ENCODE measurements at regions not wholly inside any gene's neighbourhood (a gene's known extent, or its start where the extent isn't known, plus 50 kb on each side); places are given as distances from the start of the nearest gene placed in this dataset.

GRCh38 chr7:25496476-25497368, 268.4 kb upstream of the NPVF start:
- Histone ChIP-seq H3K9me3 (replicated peaks) (no peaks in the 10 kb centered on the region), H3K27me3 (ENCODE audit: low read depth) (no peaks in the 10 kb centered on the region), H3K4me3 (no peak overlapping the region), H3K36me3 (no peaks in the 10 kb centered on the region), H3K27ac (replicated peaks) (peak overlapping the region; percentile 74), H3K4me1 (peaks cover 30% of the 10 kb centered on the region)
- DNase-seq, result no peak
- no peak for TF ChIP-seq CTCF (IDR thresholded peaks at IDR 0.05; ENCODE audit: borderline replicate concordance)
- intact Hi-C loops (cut with micrococcal nuclease), result no loop called here

DNA sequence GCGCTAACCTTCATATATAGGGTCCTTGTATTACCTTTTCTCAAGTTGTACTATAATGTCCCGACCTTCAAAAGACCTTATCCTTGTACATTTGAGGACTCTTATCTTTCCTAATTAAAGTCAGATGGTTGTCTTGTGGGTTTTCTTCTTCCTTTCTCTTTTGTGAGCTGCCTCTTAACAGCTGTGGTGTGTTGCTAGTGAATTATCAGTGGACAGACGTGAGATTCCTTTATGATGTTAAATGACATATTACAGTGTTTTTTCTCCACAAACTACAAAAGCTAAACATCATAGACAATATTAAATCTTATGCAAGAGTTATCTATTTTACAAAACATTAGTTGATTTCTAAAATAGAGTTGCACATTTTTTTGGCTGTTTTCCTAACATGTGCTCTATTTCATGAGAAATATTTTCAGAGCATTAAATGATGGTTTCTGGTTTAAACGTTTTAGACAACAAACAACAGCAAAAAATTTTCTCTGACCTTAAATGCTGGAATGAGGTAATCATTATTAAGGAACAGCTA, 272.2 kb upstream of the NPVF start:
- TF ChIP-seq CTCF (IDR thresholded peaks at IDR 0.05; ENCODE audit: borderline replicate concordance), result no peak
- no peak overlapping the region for H3K4me3 ChIP-seq
- no peak for DNase-seq
- intact Hi-C loops (cut with micrococcal nuclease), result no loop called here
- H3K27me3 ChIP-seq (ENCODE audit: low read depth), result no peaks in the 10 kb centered on the region
- H3K27ac ChIP-seq (replicated peaks), result no peak overlapping the region
- H3K36me3 ChIP-seq, result no peaks in the 10 kb centered on the region
- peaks cover 19% of the 10 kb centered on the region for H3K4me1 ChIP-seq
- H3K9me3 ChIP-seq (replicated peaks), result no peaks in the 10 kb centered on the region

DNA sequence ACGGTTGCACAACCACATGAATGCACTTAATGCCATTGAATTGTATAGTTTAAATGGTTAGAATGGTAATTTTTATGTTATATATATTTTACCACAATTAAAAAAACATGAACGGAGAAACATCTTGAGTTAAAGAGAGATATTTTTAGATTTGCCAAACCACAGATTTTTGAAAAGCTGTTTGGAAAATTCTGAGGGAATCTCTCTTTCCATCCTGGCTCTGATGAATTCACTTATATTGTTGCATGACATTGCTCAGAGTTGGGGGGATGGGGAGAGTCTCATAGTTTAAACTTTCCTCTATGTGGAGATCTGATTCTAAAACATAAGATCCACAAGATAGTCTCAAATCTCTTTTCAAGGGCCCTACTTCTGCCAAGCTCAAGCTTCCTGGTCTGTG, 275.0 kb upstream of the NPVF start:
- Histone ChIP-seq H3K27me3 (ENCODE audit: low read depth) (no peaks in the 10 kb centered on the region), H3K27ac (replicated peaks) (no peak overlapping the region), H3K4me1 (no peaks in the 10 kb centered on the region), H3K9me3 (replicated peaks) (no peaks in the 10 kb centered on the region), H3K4me3 (no peak overlapping the region), H3K36me3 (no peaks in the 10 kb centered on the region)
- no peak for DNase-seq
- TF ChIP-seq CTCF (IDR thresholded peaks at IDR 0.05; ENCODE audit: borderline replicate concordance), result no peak
- intact Hi-C loops (cut with micrococcal nuclease), result no loop called here

DNA sequence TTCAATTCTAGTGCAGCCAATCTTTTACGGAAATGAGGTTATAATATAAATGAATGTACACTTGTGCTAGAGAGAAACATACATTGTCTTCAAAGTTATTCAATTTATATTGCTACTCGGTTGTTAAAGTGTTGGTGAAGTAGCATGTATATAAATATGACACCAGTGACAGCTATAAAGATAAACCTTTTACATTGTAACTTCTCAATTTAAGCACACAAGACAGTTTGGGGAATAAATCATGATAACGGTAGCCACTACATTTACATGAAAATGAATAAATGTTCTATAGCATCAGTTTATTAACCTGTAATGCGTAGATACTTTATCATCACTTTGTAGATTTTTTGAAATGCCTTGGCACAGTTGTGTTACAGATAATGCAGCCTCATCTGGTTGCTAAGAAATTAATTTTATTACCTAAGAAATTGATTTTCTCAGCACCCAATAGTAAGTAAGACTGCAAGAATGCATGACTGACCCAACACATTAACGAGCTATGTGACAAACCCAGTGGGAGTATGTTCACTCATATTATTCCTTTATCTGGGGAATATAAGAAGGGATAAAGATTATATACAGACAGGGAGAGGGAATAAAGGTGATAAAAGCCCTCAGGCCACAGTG, 283.9 kb upstream of the NPVF start:
- TF ChIP-seq CTCF (IDR thresholded peaks at IDR 0.05; ENCODE audit: borderline replicate concordance), result no peak
- Histone ChIP-seq H3K4me3 (no peak overlapping the region), H3K27me3 (ENCODE audit: low read depth) (no peaks in the 10 kb centered on the region), H3K4me1 (no peaks in the 10 kb centered on the region), H3K27ac (replicated peaks) (no peak overlapping the region), H3K36me3 (no peaks in the 10 kb centered on the region), H3K9me3 (replicated peaks) (peaks cover 11% of the 10 kb centered on the region)
- no peak for DNase-seq
- intact Hi-C loops (cut with micrococcal nuclease), result no loop called here

DNA sequence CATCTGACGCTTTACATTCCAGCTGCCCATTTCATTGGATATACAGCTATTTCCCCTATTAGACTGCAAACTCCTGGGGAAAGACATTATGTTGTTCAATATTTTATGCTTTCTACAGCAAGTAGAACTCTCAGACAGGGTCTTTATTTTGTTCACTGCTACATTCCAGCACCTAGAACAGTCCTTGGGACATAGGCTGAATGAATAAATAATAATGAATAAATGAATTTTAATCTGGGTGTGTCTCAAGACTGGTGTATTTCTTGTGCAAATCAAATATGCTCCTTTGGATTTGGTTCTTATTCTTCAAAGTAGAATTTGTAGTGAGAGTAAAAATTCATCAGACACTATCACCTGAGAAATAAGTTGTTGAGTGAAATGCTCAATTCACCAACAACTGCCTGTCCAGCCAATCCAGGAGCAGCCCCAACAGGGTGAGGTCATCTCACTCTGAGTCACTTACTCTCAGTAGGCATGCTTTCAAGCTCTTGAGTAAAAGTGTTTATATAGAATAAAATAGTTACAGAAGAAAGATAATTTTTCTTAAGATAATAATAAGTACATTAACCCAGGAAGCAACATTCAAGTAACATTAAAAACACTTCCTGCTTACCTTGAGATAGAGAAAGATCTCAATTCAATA, 287.5 kb upstream of the NPVF start:
- H3K36me3 ChIP-seq, result no peaks in the 10 kb centered on the region
- H3K9me3 ChIP-seq (replicated peaks), result no peaks in the 10 kb centered on the region
- no peak for TF ChIP-seq CTCF (IDR thresholded peaks at IDR 0.05; ENCODE audit: borderline replicate concordance)
- intact Hi-C loops (cut with micrococcal nuclease), result no loop called here
- no peaks in the 10 kb centered on the region for H3K4me1 ChIP-seq
- no peak overlapping the region for H3K4me3 ChIP-seq
- peaks cover 7% of the 10 kb centered on the region for H3K27me3 ChIP-seq (ENCODE audit: low read depth)
- no peak for DNase-seq
- H3K27ac ChIP-seq (replicated peaks), result no peak overlapping the region

All from left ventricle myocardium inferior (tissue), 1 donor.